IMR-90 (cell line): ENCODE measurements at regions not wholly inside any gene's neighbourhood (a gene's known extent, or its start where the extent isn't known, plus 50 kb on each side); places are given as distances from the start of the nearest gene placed in this dataset.

Source experiments
- ATAC-seq: fragments of 200-7000 bp; cut with Tn5 transposase; 2 replicates; pipeline ENCODE4 v1.9.1; 2020; ENCODE audit warnings: low read depth, mild to moderate bottlenecking, moderate library complexity
- BruUV-seq: library from RNA; stranded (reverse); fragments of 400-500 nt; replicated peaks from 2 replicates; lab custom pipeline; 2021; lab: Mats Ljungman, UMichigan
- CTCF ChIA-PET: fragments of 300-600 bp; formaldehyde crosslinking; extraction: SDS; loops from one replicate; lab custom pipeline; 2021; ENCODE audit warnings: antibody characterized with exemption; lab: Yijun Ruan, JAX
- POLR2A ChIA-PET: fragments of 300-600 bp; sonication (Branson Sonifier 250); formaldehyde crosslinking; loops from one replicate; lab custom pipeline; 2022; ENCODE audit warnings: antibody characterized with exemption; ENCODE audit not compliant: unreplicated experiment; lab: Charles Lee
- DNase-seq: peaks from one replicate; pipeline ENCODE4 v3.0.0; 2013
- H2AFZ ChIP-seq: replicated peaks from 2 replicates; pipeline ENCODE3; 2013; ENCODE audit warnings: low read length, mild to moderate bottlenecking; ENCODE audit not compliant: poor library complexity
- H2AK5ac ChIP-seq: 2 replicates; pipeline ENCODE4 v1.6.1; 2013; ENCODE audit warnings: low read depth, low read length, inconsistent platforms
- H2AK9ac ChIP-seq: replicated peaks from 2 replicates; pipeline ENCODE3; 2013; ENCODE audit warnings: mild to moderate bottlenecking, low read depth, low read length, moderate library complexity; ENCODE audit not compliant: poor library complexity
- H2BK120ac ChIP-seq: 2 replicates; pipeline ENCODE4 v1.6.1; 2013; ENCODE audit warnings: low read depth, low read length, inconsistent platforms
- H2BK15ac ChIP-seq: 3 replicates; pipeline ENCODE4 v1.6.1; 2013; ENCODE audit warnings: low read depth, low read length, inconsistent platforms
- H2BK20ac ChIP-seq: 2 replicates; pipeline ENCODE4 v1.6.1; 2013; ENCODE audit warnings: low read depth, mild to moderate bottlenecking, inconsistent platforms, low read length, moderate library complexity
- H2BK5ac ChIP-seq: 2 replicates; pipeline ENCODE4 v1.6.1; 2013; ENCODE audit warnings: mild to moderate bottlenecking, low read depth, low read length, inconsistent platforms; ENCODE audit not compliant: poor library complexity, severe bottlenecking
- H3K14ac ChIP-seq: replicated peaks from 2 replicates; pipeline ENCODE4 v1.6.1; 2013; ENCODE audit warnings: low read depth, low read length, inconsistent platforms
- H3K18ac ChIP-seq: 2 replicates; pipeline ENCODE4 v1.6.1; 2013; ENCODE audit warnings: low read depth, low read length, control low read depth
- H3K23ac ChIP-seq: 2 replicates; pipeline ENCODE4 v1.6.1; 2013; ENCODE audit warnings: low read depth, low read length, inconsistent platforms
- H3K27ac ChIP-seq: 2 replicates; pipeline ENCODE4 v1.5.1; 2013; ENCODE audit warnings: mild to moderate bottlenecking, control low read depth, low read length; ENCODE audit not compliant: insufficient read depth
- H3K27me3 ChIP-seq: 2 replicates; pipeline ENCODE4 v1.6.1; 2013; ENCODE audit warnings: low read length; ENCODE audit not compliant: control insufficient read depth, insufficient read depth
- H3K36me3 ChIP-seq: 2 replicates; pipeline ENCODE4 v1.6.1; 2013; ENCODE audit warnings: low read length, mixed read lengths; ENCODE audit not compliant: control insufficient read depth, insufficient read depth
- H3K4ac ChIP-seq: 2 replicates; pipeline ENCODE4 v1.6.1; 2013; ENCODE audit warnings: low read depth, low read length, inconsistent platforms
- H3K4me1 ChIP-seq: 2 replicates; pipeline ENCODE4 v1.6.1; 2013; ENCODE audit warnings: low read length, mixed read lengths; ENCODE audit not compliant: control insufficient read depth, insufficient read depth
- H3K4me2 ChIP-seq: 2 replicates; pipeline ENCODE4 v1.6.1; 2013; ENCODE audit warnings: low read depth, mild to moderate bottlenecking, control low read depth, low read length, moderate library complexity
- H3K4me3 ChIP-seq: 2 replicates; pipeline ENCODE4 v1.5.1; 2013; ENCODE audit warnings: low read depth, mild to moderate bottlenecking, control low read depth, low read length, moderate library complexity; ENCODE audit not compliant: insufficient read depth
- H3K56ac ChIP-seq: 2 replicates; pipeline ENCODE4 v1.6.1; 2013; ENCODE audit warnings: low read length, inconsistent platforms; ENCODE audit not compliant: insufficient read depth; ENCODE audit errors: extremely low read depth
- H3K79me1 ChIP-seq, 2 experiments: 2 replicates each; pipeline ENCODE4 v1.6.1; 2013; ENCODE audit warnings: low read length in 2 of 2, inconsistent platforms in 1 of 2, low read depth in 1 of 2
- H3K9ac ChIP-seq: 2 replicates; pipeline ENCODE4 v1.6.1; 2013; ENCODE audit warnings: low read depth, low read length, control low read depth
- H3K9me1 ChIP-seq: 2 replicates; pipeline ENCODE4 v1.6.1; 2013; ENCODE audit warnings: low read length, inconsistent platforms; ENCODE audit not compliant: insufficient read depth
- H3K9me3 ChIP-seq: 2 replicates; pipeline ENCODE4 v1.6.1; 2013; ENCODE audit warnings: low read length; ENCODE audit not compliant: control insufficient read depth, insufficient read depth
- H4K20me1 ChIP-seq: 2 replicates; pipeline ENCODE4 v1.6.1; 2013; ENCODE audit warnings: low read length, inconsistent platforms; ENCODE audit not compliant: insufficient read depth
- H4K5ac ChIP-seq: 2 replicates; pipeline ENCODE4 v1.6.1; 2013; ENCODE audit warnings: mild to moderate bottlenecking, low read depth, low read length, control low read depth
- H4K8ac ChIP-seq, 2 experiments: 2 replicates each; pipeline ENCODE4 v1.6.1; 2013; ENCODE audit warnings: low read depth in 2 of 2, low read length in 2 of 2, control low read depth in 1 of 2, inconsistent platforms in 1 of 2
- H4K91ac ChIP-seq: 2 replicates; pipeline ENCODE4 v1.6.1; 2013; ENCODE audit warnings: low read depth, low read length, inconsistent platforms; ENCODE audit not compliant: insufficient read depth
- BHLHE40 ChIP-seq: fragments of 150-350 bp; IDR thresholded peaks from 2 replicates; pipeline ENCODE4 v1.6.1; 2016; ENCODE audit warnings: mild to moderate bottlenecking, low read depth, low read length
- CEBPB ChIP-seq: IDR thresholded peaks from 2 replicates; pipeline ENCODE4 v1.6.1; 2012; ENCODE audit warnings: low read depth, low read length, improper control_type of control experiment
- CHD1 ChIP-seq: IDR thresholded peaks from 2 replicates; pipeline ENCODE4 v1.6.1; 2012; ENCODE audit warnings: low read depth, low read length, improper control_type of control experiment
- FOS ChIP-seq: fragments of 150-350 bp; IDR thresholded peaks from 2 replicates; pipeline ENCODE4 v1.6.1; 2016; ENCODE audit warnings: low read depth, low read length
- MAFK ChIP-seq: IDR thresholded peaks from 2 replicates; pipeline ENCODE4 v1.6.1; 2012; ENCODE audit warnings: low read depth, low read length, improper control_type of control experiment
- MAZ ChIP-seq: IDR thresholded peaks from 2 replicates; pipeline ENCODE4 v1.6.1; 2012; ENCODE audit warnings: low read depth, mild to moderate bottlenecking, low read length, improper control_type of control experiment, moderate library complexity, borderline replicate concordance
- MXI1 ChIP-seq: IDR thresholded peaks from 2 replicates; pipeline ENCODE4 v1.6.1; 2012; ENCODE audit warnings: low read depth, mild to moderate bottlenecking, low read length, moderate library complexity, borderline replicate concordance
- NFE2L2 ChIP-seq: fragments of 150-350 bp; IDR thresholded peaks from 2 replicates; pipeline ENCODE4 v1.6.1; 2016; ENCODE audit warnings: low read depth, mild to moderate bottlenecking, low read length
- POLR2A ChIP-seq: IDR thresholded peaks from 2 replicates; pipeline ENCODE4 v1.6.1; 2012; ENCODE audit warnings: mild to moderate bottlenecking, low read depth, low read length
- RAD21 ChIP-seq: IDR thresholded peaks from 2 replicates; pipeline ENCODE4 v1.6.1; 2012; ENCODE audit warnings: low read length, improper control_type of control experiment
- RCOR1 ChIP-seq: IDR thresholded peaks from 2 replicates; pipeline ENCODE4 v1.6.1; 2012; ENCODE audit warnings: mild to moderate bottlenecking, low read length, improper control_type of control experiment; ENCODE audit not compliant: insufficient replicate concordance
- RFX5 ChIP-seq: IDR thresholded peaks from 2 replicates; pipeline ENCODE4 v1.8.0; 2012; ENCODE audit warnings: low read depth, mild to moderate bottlenecking, low read length, moderate library complexity
- SMC3 ChIP-seq: fragments of 150-350 bp; IDR thresholded peaks from 2 replicates; pipeline ENCODE4 v1.6.1; 2016; ENCODE audit warnings: low read depth, mild to moderate bottlenecking, antibody characterized with exemption, low read length, moderate library complexity
- WGBS, 2 experiments: methylation state at CpG; one replicate each; pipeline versions ENCODE4 v1.1.5 to v1.1.7; 2013; ENCODE audit warnings: missing lambda C conversion rate in 2 of 2; ENCODE audit not compliant: insufficient read length in 1 of 2; ENCODE audit errors: extremely low coverage in 2 of 2; 5-methylcytosine and 5-hydroxymethylcytosine counted together
- dilution Hi-C: fragments of 300-500 bp; cut with HindIII; formaldehyde crosslinking; loops from one replicate; pipeline ENCODE4 v1.14.3; 2018; ENCODE audit warnings: low sequenced_read_pairs; ENCODE audit not compliant: unreplicated experiment
- in situ Hi-C: fragments of 300-500 bp; cut with MboI; formaldehyde crosslinking; loops from 3 replicates; pipeline ENCODE4 v1.14.3; 2019; ENCODE audit warnings: low sequenced_read_pairs, inconsistent platforms, mixed read lengths
- intact Hi-C: fragments of 100-400 bp; cut with micrococcal nuclease; formaldehyde crosslinking; loops from 2 replicates; pipeline ENCODE4 v1.10.0; 2022
- TF ChIP-seq, protein P1 (sequence below): conservative IDR thresholded peaks from 2 replicates; pipeline ENCODE4 v1.5.1; 2012; ENCODE audit warnings: mild to moderate bottlenecking, low read depth, low read length, improper control_type of control experiment
- TF ChIP-seq, protein P2 (sequence below): fragments of 150-350 bp; IDR thresholded peaks from 2 replicates; pipeline ENCODE4 v1.6.1; 2016; ENCODE audit warnings: low read depth, mild to moderate bottlenecking, low read length, moderate library complexity, borderline replicate concordance
- TF ChIP-seq, protein P3 (sequence below): fragments of 150-350 bp; IDR thresholded peaks from 2 replicates; pipeline ENCODE4 v1.6.1; 2017; ENCODE audit warnings: mild to moderate bottlenecking, antibody characterized with exemption, low read length, low read depth

DNA sequence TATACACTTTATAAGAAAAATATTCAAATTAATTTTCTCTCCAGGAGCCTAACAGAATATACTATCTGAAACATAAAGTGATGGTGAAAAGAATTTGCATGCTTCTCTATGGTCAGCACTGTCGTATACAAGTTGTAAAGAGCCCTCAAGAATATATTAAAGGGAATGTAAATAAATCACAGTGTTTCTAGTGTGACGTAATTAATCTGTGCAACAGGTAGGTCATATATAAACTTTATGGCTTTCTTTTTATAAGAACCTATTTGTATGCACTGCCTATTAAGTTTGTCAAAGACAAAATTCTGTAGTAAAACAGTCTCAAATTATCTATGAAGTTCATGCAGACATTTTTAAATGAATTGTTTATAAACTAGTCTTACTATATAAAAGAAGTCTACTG, 347.9 kb upstream of the EYS start:
- Histone ChIP-seq H2BK20ac (no peak overlapping the region), H4K91ac (no peak overlapping the region), H3K27me3 (no peaks in the 10 kb centered on the region), H3K9me3 (no peaks in the 10 kb centered on the region), H3K56ac (no peak overlapping the region), H3K4me1 (no peaks in the 10 kb centered on the region), H4K8ac (no peak overlapping the region), H2BK15ac (no peak overlapping the region), H3K27ac (no peak overlapping the region), H3K4me2 (no peak overlapping the region), H2BK120ac (no peak overlapping the region), H2AFZ (no peak overlapping the region), H2AK9ac (no peak overlapping the region), H3K23ac (no peak overlapping the region), H2BK5ac (no peak overlapping the region), H4K5ac (no peak overlapping the region), H3K4me3 (no peak overlapping the region), H3K4ac (no peak overlapping the region), H4K20me1 (no peaks in the 10 kb centered on the region), H3K79me1 (no peaks in the 10 kb centered on the region), H3K9me1 (no peaks in the 10 kb centered on the region), H3K18ac (no peak overlapping the region), H3K14ac (no peak overlapping the region), H3K36me3 (no peaks in the 10 kb centered on the region), H2AK5ac (no peak overlapping the region), H3K9ac (no peak overlapping the region)
- POLR2A ChIA-PET, result no interaction called here
- CTCF ChIA-PET, result no interaction called here
- ATAC-seq, result no peak
- dilution Hi-C loops (no loop called here), intact Hi-C loops (no loop called here), in situ Hi-C loops (no loop called here)
- TF ChIP-seq FOS (no peak), MXI1 (no peak), CEBPB (no peak), MAZ (no peak), RFX5 (no peak), BHLHE40 (no peak), POLR2A (no peak), MAFK (no peak), RAD21 (no peak), NFE2L2 (no peak), RCOR1 (no peak), CHD1 (no peak), SMC3 (no peak)
- TF ChIP-seq, protein P1, sequence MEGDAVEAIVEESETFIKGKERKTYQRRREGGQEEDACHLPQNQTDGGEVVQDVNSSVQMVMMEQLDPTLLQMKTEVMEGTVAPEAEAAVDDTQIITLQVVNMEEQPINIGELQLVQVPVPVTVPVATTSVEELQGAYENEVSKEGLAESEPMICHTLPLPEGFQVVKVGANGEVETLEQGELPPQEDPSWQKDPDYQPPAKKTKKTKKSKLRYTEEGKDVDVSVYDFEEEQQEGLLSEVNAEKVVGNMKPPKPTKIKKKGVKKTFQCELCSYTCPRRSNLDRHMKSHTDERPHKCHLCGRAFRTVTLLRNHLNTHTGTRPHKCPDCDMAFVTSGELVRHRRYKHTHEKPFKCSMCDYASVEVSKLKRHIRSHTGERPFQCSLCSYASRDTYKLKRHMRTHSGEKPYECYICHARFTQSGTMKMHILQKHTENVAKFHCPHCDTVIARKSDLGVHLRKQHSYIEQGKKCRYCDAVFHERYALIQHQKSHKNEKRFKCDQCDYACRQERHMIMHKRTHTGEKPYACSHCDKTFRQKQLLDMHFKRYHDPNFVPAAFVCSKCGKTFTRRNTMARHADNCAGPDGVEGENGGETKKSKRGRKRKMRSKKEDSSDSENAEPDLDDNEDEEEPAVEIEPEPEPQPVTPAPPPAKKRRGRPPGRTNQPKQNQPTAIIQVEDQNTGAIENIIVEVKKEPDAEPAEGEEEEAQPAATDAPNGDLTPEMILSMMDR, result no peak
- TF ChIP-seq, protein P2, sequence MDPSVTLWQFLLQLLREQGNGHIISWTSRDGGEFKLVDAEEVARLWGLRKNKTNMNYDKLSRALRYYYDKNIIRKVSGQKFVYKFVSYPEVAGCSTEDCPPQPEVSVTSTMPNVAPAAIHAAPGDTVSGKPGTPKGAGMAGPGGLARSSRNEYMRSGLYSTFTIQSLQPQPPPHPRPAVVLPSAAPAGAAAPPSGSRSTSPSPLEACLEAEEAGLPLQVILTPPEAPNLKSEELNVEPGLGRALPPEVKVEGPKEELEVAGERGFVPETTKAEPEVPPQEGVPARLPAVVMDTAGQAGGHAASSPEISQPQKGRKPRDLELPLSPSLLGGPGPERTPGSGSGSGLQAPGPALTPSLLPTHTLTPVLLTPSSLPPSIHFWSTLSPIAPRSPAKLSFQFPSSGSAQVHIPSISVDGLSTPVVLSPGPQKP, result no peak
- TF ChIP-seq, protein P3, sequence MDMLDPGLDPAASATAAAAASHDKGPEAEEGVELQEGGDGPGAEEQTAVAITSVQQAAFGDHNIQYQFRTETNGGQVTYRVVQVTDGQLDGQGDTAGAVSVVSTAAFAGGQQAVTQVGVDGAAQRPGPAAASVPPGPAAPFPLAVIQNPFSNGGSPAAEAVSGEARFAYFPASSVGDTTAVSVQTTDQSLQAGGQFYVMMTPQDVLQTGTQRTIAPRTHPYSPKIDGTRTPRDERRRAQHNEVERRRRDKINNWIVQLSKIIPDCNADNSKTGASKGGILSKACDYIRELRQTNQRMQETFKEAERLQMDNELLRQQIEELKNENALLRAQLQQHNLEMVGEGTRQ, result no peak
- DNase-seq, result no peak
- no TSS peak for BruUV-seq
- WGBS, 2 experiments, result no CpG with 5 or more reads among the region's 2 CpGs
